Endothelial cell of hepatic sinusoid (primary cell): ENCODE measurements at regions not wholly inside any gene's neighbourhood (a gene's known extent, or its start where the extent isn't known, plus 50 kb on each side); places are given as distances from the start of the nearest gene placed in this dataset.

Experiments used
- in situ Hi-C: cut with HindIII; loops from 2 replicates; pipeline ENCODE4 v1.10.0; 2017; ENCODE audit warnings: low sequenced_read_pairs

- in situ Hi-C loops, result no loop called here
Measured at GRCh38 chr4:116469582-116469981, 615.8 kb downstream of the TRAM1L1 start.

GRCh38 chr4:116453127-116453526 lies 632.2 kb downstream of the TRAM1L1 start:
- in situ Hi-C loops, result no loop called here

- in situ Hi-C loops, result no loop called here
Measured at GRCh38 chr4:116449764-116450163, 635.6 kb downstream of the TRAM1L1 start.

- in situ Hi-C loops, result no loop called here
Measured at GRCh38 chr4:116444117-116444516, 641.3 kb downstream of the TRAM1L1 start.

- in situ Hi-C loops, result no loop called here
Measured at GRCh38 chr4:116438981-116439729, 646.2 kb downstream of the TRAM1L1 start.

GRCh38 chr4:116438417-116438816 lies 647.0 kb downstream of the TRAM1L1 start:
- in situ Hi-C loops, result no loop called here

GRCh38 chr4:116427666-116428065 lies 657.7 kb downstream of the TRAM1L1 start:
- in situ Hi-C loops, result no loop called here

- in situ Hi-C loops, result no loop called here
Measured at GRCh38 chr4:116413222-116413621, 672.2 kb downstream of the TRAM1L1 start.

GRCh38 chr4:116401293-116401692 lies 684.1 kb downstream of the TRAM1L1 start:
- in situ Hi-C loops, result no loop called here

GRCh38 chr4:116400480-116400879 lies 684.9 kb downstream of the TRAM1L1 start:
- in situ Hi-C loops, result no loop called here

GRCh38 chr4:116397714-116398113 lies 687.7 kb downstream of the TRAM1L1 start:
- in situ Hi-C loops, result no loop called here

GRCh38 chr4:116397291-116397690 lies 688.1 kb downstream of the TRAM1L1 start:
- in situ Hi-C loops, result no loop called here

GRCh38 chr4:116395408-116395807 lies 690.0 kb downstream of the TRAM1L1 start:
- in situ Hi-C loops, result no loop called here

GRCh38 chr4:116391020-116391419 lies 694.4 kb downstream of the TRAM1L1 start:
- in situ Hi-C loops, result no loop called here

- in situ Hi-C loops, result no loop called here
Measured at GRCh38 chr4:116389139-116389538, 696.2 kb downstream of the TRAM1L1 start.

GRCh38 chr4:116387937-116388474 lies 697.4 kb downstream of the TRAM1L1 start:
- in situ Hi-C loops, result no loop called here

GRCh38 chr4:116386856-116387255 lies 698.5 kb downstream of the TRAM1L1 start:
- in situ Hi-C loops, result no loop called here

- in situ Hi-C loops, result no loop called here
Measured at GRCh38 chr4:116385583-116385982, 699.8 kb downstream of the TRAM1L1 start.

- in situ Hi-C loops, result no loop called here
Measured at GRCh38 chr4:116374815-116375214, 710.6 kb downstream of the TRAM1L1 start.

- in situ Hi-C loops, result no loop called here
Measured at GRCh38 chr4:116362583-116362982, 722.8 kb downstream of the TRAM1L1 start.

GRCh38 chr4:116361790-116362189 lies 723.6 kb downstream of the TRAM1L1 start:
- in situ Hi-C loops, result no loop called here

- in situ Hi-C loops, result no loop called here
Measured at GRCh38 chr4:116358633-116359222, 726.6 kb downstream of the TRAM1L1 start.
